Testis (tissue), 2 donors: ENCODE measurements at regions not wholly inside any gene's neighbourhood (a gene's known extent, or its start where the extent isn't known, plus 50 kb on each side); places are given as distances from the start of the nearest gene placed in this dataset.

Source experiments
- DNase-seq: peaks from one replicate; pipeline ENCODE4 v3.0.0-alpha.2; 2019
- H3K27ac ChIP-seq, 2 donors: fragments of 200-600 bp; sonication (generic); one replicate each; pipeline ENCODE4 v1.5.1; 2019
- H3K27me3 ChIP-seq: fragments of 200-600 bp; sonication (generic); one replicate; pipeline ENCODE4 v1.5.1; 2019
- H3K36me3 ChIP-seq: fragments of 200-600 bp; sonication (generic); one replicate; pipeline ENCODE4 v1.5.1; 2017; ENCODE audit warnings: low read depth; ENCODE audit errors: missing control alignments
- H3K4me1 ChIP-seq: fragments of 200-600 bp; sonication (generic); one replicate; pipeline ENCODE4 v1.5.1; 2019
- H3K4me3 ChIP-seq, 2 donors: fragments of 200-600 bp; sonication (generic); one replicate each; pipeline ENCODE4 v1.5.1; 2017 to 2019
- H3K9me3 ChIP-seq: fragments of 200-600 bp; sonication (generic); one replicate; pipeline ENCODE4 v1.5.1; 2017
- POLR2A ChIP-seq: fragments of 450-650 bp; IDR thresholded peaks from one replicate; pipeline ENCODE4 v1.6.1; 2017; ENCODE audit warnings: antibody characterized with exemption, mild to moderate bottlenecking, moderate library complexity
- WGBS, 2 donors: methylation state at CpG; one replicate each; pipeline ENCODE4 v1.1.5; 2018; 5-methylcytosine and 5-hydroxymethylcytosine counted together
- intact Hi-C: fragments of 100-400 bp; cut with DNase I; formaldehyde crosslinking; loops from one replicate; pipeline ENCODE4 v1.15.1; 2023; ENCODE audit warnings: low total_unique reads
- TF ChIP-seq, protein P1 (sequence below), 3 experiments: fragments of 450-650 bp in 2 of 3; fragments of 200-600 bp in 1 of 3; sonication (generic) in 1 of 3; IDR thresholded peaks; one replicate each; pipeline ENCODE4 v1.5.1; 2016 to 2019; ENCODE audit warnings: antibody characterized with exemption in 3 of 3, mild to moderate bottlenecking in 2 of 3, moderate library complexity in 1 of 3

DNA sequence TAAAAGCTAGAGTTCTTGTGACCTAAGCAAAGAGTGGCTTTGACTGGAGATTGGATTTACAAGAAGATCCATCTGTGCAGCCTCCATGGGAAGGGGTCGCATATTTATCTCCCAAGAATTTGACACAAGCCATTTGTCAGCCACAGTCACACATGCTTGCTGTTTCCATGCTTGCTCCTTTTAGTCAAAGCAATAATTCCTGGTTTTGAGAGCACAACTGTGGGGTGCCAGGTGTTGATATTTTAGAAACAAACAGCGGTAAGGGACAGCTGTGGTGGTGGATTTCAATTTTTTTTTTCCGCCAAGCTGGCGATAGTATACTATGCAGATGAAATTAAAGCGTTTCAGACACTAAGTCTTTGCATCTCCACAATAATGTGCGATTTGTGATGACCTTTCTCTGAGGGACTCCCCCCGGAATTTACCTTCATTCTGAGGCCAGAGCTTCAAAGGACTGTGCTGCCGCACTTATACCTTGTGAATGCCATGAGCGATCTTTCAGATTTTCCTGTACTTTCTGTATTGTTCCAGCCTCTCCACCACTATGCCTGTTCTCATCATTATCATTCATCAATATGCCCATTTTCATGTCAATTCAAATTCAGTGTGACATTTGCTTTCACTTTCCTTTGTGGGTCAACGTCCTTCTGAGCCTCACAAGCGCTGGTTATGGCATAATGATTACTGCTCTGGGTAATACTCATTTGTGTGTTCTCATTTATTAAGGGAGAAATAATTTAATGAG, 108.2 kb upstream of the KBTBD8 start:
- H3K27ac ChIP-seq = no peak overlapping the region
- no peak overlapping the region for H3K4me3 ChIP-seq
- H3K9me3 ChIP-seq = no peaks in the 10 kb centered on the region
- WGBS, 2 donors = 65 to 68% methylated on average over 11 of the region's 11 CpGs
- no peak for TF ChIP-seq POLR2A
- TF ChIP-seq, protein P1, sequence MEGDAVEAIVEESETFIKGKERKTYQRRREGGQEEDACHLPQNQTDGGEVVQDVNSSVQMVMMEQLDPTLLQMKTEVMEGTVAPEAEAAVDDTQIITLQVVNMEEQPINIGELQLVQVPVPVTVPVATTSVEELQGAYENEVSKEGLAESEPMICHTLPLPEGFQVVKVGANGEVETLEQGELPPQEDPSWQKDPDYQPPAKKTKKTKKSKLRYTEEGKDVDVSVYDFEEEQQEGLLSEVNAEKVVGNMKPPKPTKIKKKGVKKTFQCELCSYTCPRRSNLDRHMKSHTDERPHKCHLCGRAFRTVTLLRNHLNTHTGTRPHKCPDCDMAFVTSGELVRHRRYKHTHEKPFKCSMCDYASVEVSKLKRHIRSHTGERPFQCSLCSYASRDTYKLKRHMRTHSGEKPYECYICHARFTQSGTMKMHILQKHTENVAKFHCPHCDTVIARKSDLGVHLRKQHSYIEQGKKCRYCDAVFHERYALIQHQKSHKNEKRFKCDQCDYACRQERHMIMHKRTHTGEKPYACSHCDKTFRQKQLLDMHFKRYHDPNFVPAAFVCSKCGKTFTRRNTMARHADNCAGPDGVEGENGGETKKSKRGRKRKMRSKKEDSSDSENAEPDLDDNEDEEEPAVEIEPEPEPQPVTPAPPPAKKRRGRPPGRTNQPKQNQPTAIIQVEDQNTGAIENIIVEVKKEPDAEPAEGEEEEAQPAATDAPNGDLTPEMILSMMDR (IDR thresholded peaks at IDR 0.05) = no peak
- H3K4me1 ChIP-seq = no peaks in the 10 kb centered on the region
- H3K36me3 ChIP-seq = no peaks in the 10 kb centered on the region
- intact Hi-C loops = no loop called here
- H3K27me3 ChIP-seq = no peaks in the 10 kb centered on the region
- no peak for DNase-seq

- Histone ChIP-seq H3K4me3 (no peak overlapping the region), H3K9me3 (no peaks in the 10 kb centered on the region), H3K27me3 (no peaks in the 10 kb centered on the region), H3K27ac (no peak overlapping the region), H3K36me3 (no peaks in the 10 kb centered on the region), H3K4me1 (no peaks in the 10 kb centered on the region)
- DNase-seq = no peak
- intact Hi-C loops = no loop called here
- no peak for TF ChIP-seq POLR2A
- TF ChIP-seq, protein P1 (IDR thresholded peaks at IDR 0.05) = no peak
- 70 to 73% methylated on average over 6 of the region's 6 CpGs for WGBS, 2 donors
Measured at GRCh38 chr3:66898155-66898554, 100.0 kb upstream of the KBTBD8 start.

GRCh38 chr3:66904336-66904735, 93.8 kb upstream of the KBTBD8 start:
- Histone ChIP-seq H3K27ac (no peak overlapping the region), H3K36me3 (no peaks in the 10 kb centered on the region), H3K27me3 (no peaks in the 10 kb centered on the region), H3K4me1 (no peaks in the 10 kb centered on the region), H3K4me3 (no peak overlapping the region), H3K9me3 (no peaks in the 10 kb centered on the region)
- 47 to 62% methylated on average over 2 of the region's 2 CpGs for WGBS, 2 donors
- DNase-seq = no peak
- TF ChIP-seq POLR2A = no peak
- TF ChIP-seq, protein P1 (IDR thresholded peaks at IDR 0.05) = no peak
- intact Hi-C loops = no loop called here

DNA sequence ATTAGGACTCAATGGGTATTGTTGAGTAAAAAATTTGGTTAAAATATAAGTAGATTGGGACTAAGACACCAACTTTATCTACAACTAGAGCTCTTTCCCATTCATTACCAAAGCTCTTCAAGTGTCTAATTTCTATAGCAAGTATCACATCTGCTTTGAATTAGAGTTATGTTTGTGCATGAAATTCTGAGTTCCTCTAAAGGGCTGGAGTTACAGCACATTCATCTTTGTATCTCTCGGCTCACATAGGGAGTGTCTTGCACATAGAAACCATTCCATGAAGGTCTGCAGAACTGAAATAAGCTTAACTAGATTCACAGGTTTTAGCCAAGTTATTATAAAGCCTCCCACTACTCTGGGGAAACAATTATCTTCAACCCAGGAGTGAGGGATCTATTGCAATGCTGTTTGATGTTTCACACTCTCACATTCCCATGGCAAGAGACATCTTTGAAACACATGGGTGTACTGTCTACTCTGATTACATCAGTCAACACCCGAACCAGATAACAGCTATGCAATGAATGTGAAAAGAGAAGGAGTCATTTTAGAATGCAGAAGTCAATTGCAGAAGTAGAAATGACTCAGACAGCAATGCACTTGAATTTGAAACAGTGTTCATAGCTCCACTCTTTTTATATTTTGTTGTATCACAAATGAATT, 93.1 kb upstream of the KBTBD8 start:
- Histone ChIP-seq H3K4me3 (no peak overlapping the region), H3K4me1 (no peaks in the 10 kb centered on the region), H3K27me3 (no peaks in the 10 kb centered on the region), H3K27ac (no peak overlapping the region), H3K9me3 (no peaks in the 10 kb centered on the region), H3K36me3 (no peaks in the 10 kb centered on the region)
- TF ChIP-seq, protein P1 (IDR thresholded peaks at IDR 0.05) = no peak
- no peak for TF ChIP-seq POLR2A
- no peak for DNase-seq
- 23 to 27% methylated on average over 2 of the region's 2 CpGs for WGBS, 2 donors
- intact Hi-C loops = no loop called here

- DNase-seq = no peak
- no peak overlapping the region for H3K4me3 ChIP-seq
- H3K9me3 ChIP-seq = no peaks in the 10 kb centered on the region
- H3K4me1 ChIP-seq = no peaks in the 10 kb centered on the region
- TF ChIP-seq POLR2A = no peak
- TF ChIP-seq, protein P1 (IDR thresholded peaks at IDR 0.05) = no peak
- H3K36me3 ChIP-seq = no peaks in the 10 kb centered on the region
- no peak overlapping the region for H3K27ac ChIP-seq
- intact Hi-C loops = no loop called here
- 94% methylated on average over 3 of the region's 3 CpGs for WGBS, 2 donors
- no peaks in the 10 kb centered on the region for H3K27me3 ChIP-seq
Measured at GRCh38 chr3:66907136-66907535, 91.0 kb upstream of the KBTBD8 start.
